NCI-H2081 (cell line): ENCODE measurements at regions not wholly inside any gene's neighbourhood (a gene's known extent, or its start where the extent isn't known, plus 50 kb on each side); places are given as distances from the start of the nearest gene placed in this dataset.
"Not testable (repeated sequence)": the region's sequence is repeated elsewhere in the genome, so short reads cannot be mapped to it uniquely, and the experiment has no call there.

Experiments used
- DNase-seq, 2 experiments: peaks; one replicate each; lab custom pipeline; 2025; lab: John Stamatoyannopoulos, UW

GRCh38 chr10:33101392-33101787, 143.4 kb upstream of the ITGB1 start:
- DNase-seq: no peak

- DNase-seq: no peak
Measured at GRCh38 chr10:33100781-33101391, 142.9 kb upstream of the ITGB1 start.

- no peak for DNase-seq
Measured at GRCh38 chr10:33099748-33100147, 141.7 kb upstream of the ITGB1 start.

- no peak for DNase-seq
Measured at GRCh38 chr10:33098951-33099663, 141.1 kb upstream of the ITGB1 start.

GRCh38 chr10:33095867-33096815, 138.1 kb upstream of the ITGB1 start:
- DNase-seq: no peak

- no peak for DNase-seq
Measured at GRCh38 chr10:33094263-33095051, 136.4 kb upstream of the ITGB1 start.

- no peak for DNase-seq
Measured at GRCh38 chr10:33093362-33093761, 135.3 kb upstream of the ITGB1 start.

GRCh38 chr10:33092596-33092995, 134.6 kb upstream of the ITGB1 start:
- no peak for DNase-seq

- no peak for DNase-seq
Measured at GRCh38 chr10:33091201-33091600, 133.2 kb upstream of the ITGB1 start.

GRCh38 chr10:33088990-33089389, 131.0 kb upstream of the ITGB1 start:
- no peak for DNase-seq

GRCh38 chr10:33087922-33088321, 129.9 kb upstream of the ITGB1 start:
- DNase-seq: no peak

- no peak for DNase-seq
Measured at GRCh38 chr10:33087152-33087551, 129.1 kb upstream of the ITGB1 start.

- no peak for DNase-seq
Measured at GRCh38 chr10:33086100-33086499, 128.1 kb upstream of the ITGB1 start.

- no peak for DNase-seq
Measured at GRCh38 chr10:33085313-33085833, 127.3 kb upstream of the ITGB1 start.

GRCh38 chr10:33084453-33084852, 126.4 kb upstream of the ITGB1 start:
- DNase-seq: no peak

GRCh38 chr10:33082373-33082895, 124.4 kb upstream of the ITGB1 start:
- no peak for DNase-seq

- DNase-seq: not testable (repeated sequence)
Measured at GRCh38 chr10:33080467-33080866, 122.4 kb upstream of the ITGB1 start.

GRCh38 chr10:33074443-33074842, 116.4 kb upstream of the ITGB1 start:
- DNase-seq: no peak

- no peak for DNase-seq
Measured at GRCh38 chr10:33073641-33074415, 115.8 kb upstream of the ITGB1 start.

- DNase-seq: no peak
Measured at GRCh38 chr10:33071857-33072256, 113.8 kb upstream of the ITGB1 start.

- no peak for DNase-seq
Measured at GRCh38 chr10:33070101-33070500, 112.1 kb upstream of the ITGB1 start.
